CD14-positive monocyte (primary cell): ENCODE measurements at regions not wholly inside any gene's neighbourhood (a gene's known extent, or its start where the extent isn't known, plus 50 kb on each side); places are given as distances from the start of the nearest gene placed in this dataset.

ENCODE experiments used
- DNase-seq, 3 donors: peaks; one replicate each; pipeline ENCODE4 v3.0.0-alpha.2; 2011 to 2022
- H2AFZ ChIP-seq: 2 replicates; pipeline ENCODE4 v1.6.0; 2012; ENCODE audit warnings: mild to moderate bottlenecking, low read depth, low read length, inconsistent platforms; ENCODE audit not compliant: insufficient read depth, poor library complexity, severe bottlenecking
- H3K27ac ChIP-seq, 2 donors: 1 replicate in 1 of 2; 2 replicates in 1 of 2; pipeline ENCODE4 v1.5.1; 2012 to 2013; ENCODE audit warnings: low read length in 2 of 2, control low read depth in 1 of 2, inconsistent platforms in 1 of 2, low read depth in 1 of 2, mild to moderate bottlenecking in 1 of 2
- H3K27me3 ChIP-seq, 2 donors: one replicate each; pipeline versions ENCODE4 v1.6.0 to v1.6.1; 2011 to 2013; ENCODE audit warnings: low read length in 2 of 2; ENCODE audit not compliant: control insufficient read depth in 2 of 2, insufficient read depth in 2 of 2
- H3K36me3 ChIP-seq, 2 donors: replicated peaks in 1 of 2; 1 replicate in 1 of 2; 2 replicates in 1 of 2; pipeline versions ENCODE4 v1.5.1 to v1.6.1; 2012 to 2013; ENCODE audit warnings: low read length in 2 of 2, control low read depth in 1 of 2, inconsistent platforms in 1 of 2, mild to moderate bottlenecking in 1 of 2; ENCODE audit not compliant: insufficient read depth in 2 of 2, control insufficient read depth in 1 of 2
- H3K4me1 ChIP-seq, 2 donors: 1 replicate in 1 of 2; 2 replicates in 1 of 2; pipeline versions ENCODE4 v1.5.1 to v1.6.1; 2012 to 2013; ENCODE audit warnings: low read length in 2 of 2, control low read depth in 1 of 2, inconsistent platforms in 1 of 2, mild to moderate bottlenecking in 1 of 2, moderate library complexity in 1 of 2; ENCODE audit not compliant: insufficient read depth in 2 of 2, control insufficient read depth in 1 of 2
- H3K4me2 ChIP-seq: replicated peaks from 2 replicates; pipeline ENCODE3; 2012; ENCODE audit warnings: low read length, moderate library complexity, mild to moderate bottlenecking; ENCODE audit not compliant: poor library complexity, severe bottlenecking; ENCODE audit errors: extremely low read depth
- H3K4me3 ChIP-seq, 3 experiments: fragments of 200-600 bp in 1 of 3; sonication (generic) in 1 of 3; replicated peaks in 1 of 3; 1 replicate in 2 of 3; 2 replicates in 1 of 3; pipeline ENCODE4 v1.5.1; 2011 to 2013; ENCODE audit warnings: low read length in 3 of 3, mild to moderate bottlenecking in 3 of 3, control low read depth in 2 of 3, low read depth in 2 of 3, inconsistent platforms in 1 of 3, moderate library complexity in 1 of 3
- H3K79me2 ChIP-seq: 2 replicates; pipeline ENCODE4 v1.6.0; 2012; ENCODE audit warnings: mild to moderate bottlenecking, control low read depth, inconsistent platforms, low read length, moderate library complexity; ENCODE audit not compliant: insufficient read depth
- H3K9ac ChIP-seq: 2 replicates; pipeline ENCODE4 v1.6.0; 2017; ENCODE audit warnings: low read length, mild to moderate bottlenecking; ENCODE audit not compliant: insufficient read depth, poor library complexity, severe bottlenecking
- H3K9me3 ChIP-seq, 2 donors: replicated peaks in 1 of 2; 1 replicate in 1 of 2; 2 replicates in 1 of 2; pipeline versions ENCODE4 v1.5.1 to v1.6.1; 2012 to 2013; ENCODE audit warnings: low read length in 2 of 2, control low read depth in 1 of 2; ENCODE audit not compliant: control insufficient read depth in 1 of 2, insufficient read depth in 1 of 2
- H4K20me1 ChIP-seq: 2 replicates; pipeline ENCODE4 v1.6.0; 2012; ENCODE audit warnings: mild to moderate bottlenecking, low read length, control low read depth, moderate library complexity; ENCODE audit not compliant: insufficient read depth
- H3K27ac Mint-ChIP-seq, 7 donors: one replicate each; pipeline ENCODE4 v1.8.0; 2020; ENCODE audit warnings: mild to moderate bottlenecking in 7 of 7, mixed read lengths in 7 of 7, moderate library complexity in 6 of 7, inconsistent platforms in 2 of 7
- H3K27me3 Mint-ChIP-seq, 3 donors: one replicate each; pipeline ENCODE4 v1.8.0; 2021 to 2022; ENCODE audit warnings: low read depth in 3 of 3, mild to moderate bottlenecking in 3 of 3, mixed read lengths in 3 of 3, moderate library complexity in 3 of 3, inconsistent platforms in 1 of 3
- H3K36me3 Mint-ChIP-seq, 2 donors: one replicate each; pipeline ENCODE4 v1.8.0; 2020; ENCODE audit warnings: mixed read lengths in 2 of 2, inconsistent platforms in 1 of 2, mild to moderate bottlenecking in 1 of 2
- H3K4me1 Mint-ChIP-seq: one replicate; pipeline ENCODE4 v1.8.0; 2020; ENCODE audit warnings: mild to moderate bottlenecking, mixed read lengths
- H3K4me3 Mint-ChIP-seq, 2 donors: one replicate each; pipeline ENCODE4 v1.8.0; 2020; ENCODE audit warnings: mild to moderate bottlenecking in 2 of 2, mixed read lengths in 2 of 2, moderate library complexity in 1 of 2
- H3K9me3 Mint-ChIP-seq, 7 donors: one replicate each; pipeline ENCODE4 v1.8.0; 2020 to 2022; ENCODE audit warnings: mixed read lengths in 7 of 7, mild to moderate bottlenecking in 6 of 7, moderate library complexity in 6 of 7, inconsistent platforms in 2 of 7
- CTCF ChIP-seq: fragments of 200-600 bp; IDR thresholded peaks from one replicate; pipeline ENCODE4 v1.8.0; 2022; ENCODE audit warnings: antibody characterized with exemption, mild to moderate bottlenecking
- WGBS: methylation state at CpG from one replicate; pipeline ENCODE4 v1.1.5; 2013; ENCODE audit warnings: missing lambda C conversion rate; ENCODE audit not compliant: insufficient coverage; 5-methylcytosine and 5-hydroxymethylcytosine counted together
- intact Hi-C, 2 donors: fragments of 100-400 bp; cut with micrococcal nuclease; formaldehyde crosslinking; loops; one replicate each; pipeline versions ENCODE4 v1.15.0 to v1.15.1; 2023

- no peaks in the 10 kb centered on the region for H3K4me1 Mint-ChIP-seq
- Histone ChIP-seq H3K9ac (no peak overlapping the region), H3K27ac (no peak overlapping the region), H3K27me3 (no peaks in the 10 kb centered on the region), H2AFZ (no peak overlapping the region), H4K20me1 (no peaks in the 10 kb centered on the region), H3K4me1 (no peaks in the 10 kb centered on the region), H3K4me2 (no peak overlapping the region), H3K79me2 (no peaks in the 10 kb centered on the region), H3K9me3 (peaks cover 6 to 33% of the 10 kb centered on the region in 2 donors), H3K36me3 (no peaks in the 10 kb centered on the region), H3K4me3 (no peak overlapping the region)
- 95% methylated on average over 29 of the region's 29 CpGs for WGBS
- no peak for DNase-seq
- peaks cover 12 to 50% (median 31%) of the 10 kb centered on the region in 7 donors for H3K9me3 Mint-ChIP-seq
- H3K27ac Mint-ChIP-seq = no peak overlapping the region
- peaks cover 0 to 1% (median 1%) of the 10 kb centered on the region in 3 donors for H3K27me3 Mint-ChIP-seq
- intact Hi-C loops = no loop called here
- H3K36me3 Mint-ChIP-seq = no peaks in the 10 kb centered on the region
- TF ChIP-seq CTCF = no peak
- H3K4me3 Mint-ChIP-seq = no peak overlapping the region
Measured at GRCh38 chr6:4482461-4482860, 293.7 kb upstream of the CDYL start.

- Histone ChIP-seq H3K4me3 (no peak overlapping the region), H3K36me3 (no peaks in the 10 kb centered on the region), H3K27ac (no peak overlapping the region), H3K4me1 (no peaks in the 10 kb centered on the region), H3K9ac (no peak overlapping the region), H2AFZ (no peak overlapping the region), H4K20me1 (no peaks in the 10 kb centered on the region), H3K4me2 (no peak overlapping the region), H3K27me3 (no peaks in the 10 kb centered on the region), H3K79me2 (no peaks in the 10 kb centered on the region), H3K9me3 (peaks cover 0 to 25% of the 10 kb centered on the region in 2 donors)
- H3K9me3 Mint-ChIP-seq = peaks cover 14 to 41% (median 21%) of the 10 kb centered on the region in 7 donors
- H3K27me3 Mint-ChIP-seq = peaks cover 1 to 3% (median 3%) of the 10 kb centered on the region in 3 donors
- 92% methylated on average over 6 of the region's 10 CpGs for WGBS
- H3K4me3 Mint-ChIP-seq = no peak overlapping the region
- intact Hi-C loops = no loop called here
- TF ChIP-seq CTCF = no peak
- no peaks in the 10 kb centered on the region for H3K36me3 Mint-ChIP-seq
- no peak for DNase-seq
- no peaks in the 10 kb centered on the region for H3K4me1 Mint-ChIP-seq
- no peak overlapping the region for H3K27ac Mint-ChIP-seq
Measured at GRCh38 chr6:4480788-4481735, 295.1 kb upstream of the CDYL start.
